ENCODE measurements at regions not wholly inside any gene's neighbourhood (a gene's known extent, or its start where the extent isn't known, plus 50 kb on each side); places are given as distances from the start of the nearest gene placed in this dataset.
"Not testable (repeated sequence)": the region's sequence is repeated elsewhere in the genome, so short reads cannot be mapped to it uniquely, and the experiment has no call there.

DNA sequence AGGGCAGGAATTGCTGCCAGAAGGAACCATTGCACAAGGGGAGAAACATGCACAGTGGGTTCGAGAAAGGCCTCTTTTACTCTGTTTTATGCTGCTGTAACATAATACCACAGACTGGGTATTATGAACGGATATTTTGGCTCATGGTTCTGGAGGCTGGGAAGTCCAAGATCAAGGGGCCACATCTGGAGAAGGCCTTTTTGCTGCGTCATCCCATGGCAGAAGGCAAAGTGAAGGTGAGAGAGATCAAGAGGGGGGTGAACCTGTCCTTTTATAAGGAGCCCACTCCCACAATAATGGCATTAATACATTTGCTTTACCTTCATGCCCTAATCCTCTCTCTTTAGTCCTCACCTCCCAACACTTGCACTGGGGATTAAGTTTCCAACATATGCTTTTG lies 136.9 kb upstream of the ALDH1B1 start:
- DNase-seq (ENCODE audit: low read depth in 3 of 3): no peak

DNA sequence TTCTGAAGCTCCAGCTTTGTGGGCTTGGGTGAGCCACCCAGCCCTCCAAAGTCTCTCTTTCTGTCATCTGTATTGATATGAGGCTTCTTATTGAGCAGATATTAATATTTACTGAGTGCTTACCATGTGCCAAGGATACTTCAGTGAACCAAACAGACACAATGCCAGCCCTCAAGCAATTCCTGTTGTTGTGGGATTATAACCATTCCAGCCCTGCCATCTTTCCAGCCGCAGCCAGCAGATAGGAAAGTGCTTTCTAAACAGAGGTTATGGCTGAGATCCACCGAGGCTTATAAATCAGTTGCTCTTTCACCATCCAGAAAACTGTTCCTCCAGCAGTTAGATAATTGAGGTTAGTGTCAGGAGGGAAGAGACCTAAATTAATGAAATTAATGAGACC lies 137.7 kb upstream of the ALDH1B1 start:
- DNase-seq (ENCODE audit: low read depth in 3 of 3): no peak

DNA sequence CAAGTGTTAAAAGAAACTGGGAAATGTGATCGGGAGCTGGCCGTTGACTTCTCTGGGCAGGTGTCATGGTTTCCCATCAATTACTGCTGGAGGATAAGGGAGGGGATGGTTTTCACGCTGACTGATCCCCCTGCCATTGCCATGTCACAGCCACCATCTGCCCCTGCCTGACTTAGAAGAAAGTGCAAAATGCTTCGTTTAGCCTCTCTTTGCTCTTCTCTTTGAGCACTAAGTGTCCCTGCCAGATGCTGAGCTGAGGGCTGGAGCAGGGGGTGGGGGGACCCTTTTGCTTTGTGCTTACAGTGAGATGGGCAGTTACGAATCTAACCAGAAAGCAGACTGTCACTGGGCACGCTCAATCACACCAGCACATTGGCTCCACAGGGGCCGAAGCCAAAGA lies 138.4 kb upstream of the ALDH1B1 start:
- no peak for DNase-seq (ENCODE audit: low read depth in 3 of 3)

DNA sequence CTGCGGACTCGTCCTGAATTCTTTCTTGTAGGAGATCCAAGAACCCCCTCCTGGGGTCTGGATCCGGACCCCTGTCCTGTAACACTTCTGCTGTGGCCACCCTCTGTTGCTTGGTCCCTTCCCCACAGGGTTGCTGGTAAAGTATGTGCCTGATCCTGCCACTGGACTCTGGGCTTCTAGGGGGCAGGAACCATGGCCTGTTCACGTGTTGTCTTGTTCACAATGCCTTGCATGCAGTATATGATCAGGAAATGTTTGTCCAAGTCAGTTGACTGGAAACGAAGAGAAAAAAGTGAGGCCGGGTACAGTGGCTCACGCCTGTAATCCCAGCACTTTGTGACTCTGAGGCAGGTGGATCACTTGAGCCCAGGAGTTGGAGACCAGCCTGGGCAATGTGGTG lies 139.3 kb upstream of the ALDH1B1 start:
- DNase-seq (ENCODE audit: low read depth in 3 of 3): no peak

DNA sequence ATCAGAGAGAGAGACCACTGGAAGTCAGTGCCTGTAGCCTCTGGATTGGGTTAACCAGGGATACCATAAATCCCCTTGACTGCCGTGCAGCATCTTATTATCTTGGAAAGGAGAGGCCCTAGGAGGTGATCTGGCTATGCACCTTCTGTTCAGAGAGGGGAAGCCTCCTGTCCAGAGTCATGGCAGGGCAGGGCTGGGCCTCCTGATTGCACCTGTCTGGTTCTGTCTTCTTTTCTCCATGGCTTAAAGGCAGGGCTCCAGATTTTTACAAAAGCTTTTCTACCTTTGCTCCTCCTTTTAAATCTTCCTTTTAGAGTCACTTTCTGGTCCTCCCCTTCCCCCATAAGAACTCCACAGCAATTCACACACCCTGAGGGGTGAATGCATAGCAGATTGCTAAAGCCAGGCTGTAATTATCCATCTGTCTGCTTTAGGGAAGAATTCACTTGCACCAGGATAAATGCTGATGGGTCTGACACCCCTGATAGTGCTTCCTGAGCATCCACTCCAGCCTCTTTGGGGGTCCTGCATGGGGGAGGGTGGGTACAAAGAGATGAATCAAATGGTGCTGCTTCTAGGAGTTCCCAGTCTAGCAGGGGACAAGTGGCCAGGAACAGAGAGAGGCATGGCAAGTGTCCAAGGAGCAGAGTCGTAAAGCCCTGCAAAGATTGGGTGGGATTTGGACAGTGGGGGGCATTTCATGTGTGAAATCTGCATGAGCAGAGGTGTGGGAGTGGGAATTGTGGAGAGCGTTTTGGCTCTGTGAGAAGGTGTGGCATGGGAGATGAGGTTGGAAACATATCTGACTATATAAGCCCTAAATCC lies 141.3 kb upstream of the ALDH1B1 start:
- DNase-seq (ENCODE audit: low read depth in 3 of 3): no peak

DNA sequence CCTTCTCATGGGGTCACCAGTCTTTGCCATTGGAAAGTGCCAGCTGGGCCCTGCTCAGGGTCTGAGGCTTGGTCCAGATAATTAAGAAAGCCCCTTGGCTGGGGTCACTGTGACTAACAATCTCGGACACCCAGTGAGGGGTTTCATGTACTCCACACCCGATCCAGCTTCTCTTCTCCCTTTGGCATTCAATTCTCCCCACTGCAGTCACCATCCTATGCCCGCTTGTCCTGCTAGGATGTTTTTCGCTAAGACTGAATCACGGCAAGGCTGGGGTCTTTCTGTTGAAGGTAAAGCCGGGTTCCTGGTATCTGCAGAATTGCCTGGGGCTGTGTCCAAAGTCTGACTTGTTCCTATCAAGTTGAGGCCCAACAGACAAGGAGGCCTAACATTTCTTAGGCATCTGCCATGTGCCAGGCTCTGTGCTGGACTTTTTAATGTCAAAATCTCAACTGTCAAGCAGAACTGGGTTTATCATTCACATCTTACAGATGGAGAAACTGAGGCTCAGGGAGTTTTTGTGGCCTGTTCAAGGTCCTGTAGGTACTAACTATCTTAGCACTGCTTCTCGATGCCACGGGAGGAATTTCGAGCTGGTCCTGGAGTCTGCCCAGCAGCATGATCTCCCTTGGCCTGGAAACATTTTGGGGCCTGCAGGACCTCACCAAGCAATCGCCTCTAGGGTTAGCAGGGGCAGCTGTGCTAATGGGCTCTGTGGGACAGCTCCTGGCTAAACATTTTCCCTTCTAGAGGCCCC lies 142.0 kb upstream of the ALDH1B1 start:
- DNase-seq (ENCODE audit: low read depth in 3 of 3): no peak

DNA sequence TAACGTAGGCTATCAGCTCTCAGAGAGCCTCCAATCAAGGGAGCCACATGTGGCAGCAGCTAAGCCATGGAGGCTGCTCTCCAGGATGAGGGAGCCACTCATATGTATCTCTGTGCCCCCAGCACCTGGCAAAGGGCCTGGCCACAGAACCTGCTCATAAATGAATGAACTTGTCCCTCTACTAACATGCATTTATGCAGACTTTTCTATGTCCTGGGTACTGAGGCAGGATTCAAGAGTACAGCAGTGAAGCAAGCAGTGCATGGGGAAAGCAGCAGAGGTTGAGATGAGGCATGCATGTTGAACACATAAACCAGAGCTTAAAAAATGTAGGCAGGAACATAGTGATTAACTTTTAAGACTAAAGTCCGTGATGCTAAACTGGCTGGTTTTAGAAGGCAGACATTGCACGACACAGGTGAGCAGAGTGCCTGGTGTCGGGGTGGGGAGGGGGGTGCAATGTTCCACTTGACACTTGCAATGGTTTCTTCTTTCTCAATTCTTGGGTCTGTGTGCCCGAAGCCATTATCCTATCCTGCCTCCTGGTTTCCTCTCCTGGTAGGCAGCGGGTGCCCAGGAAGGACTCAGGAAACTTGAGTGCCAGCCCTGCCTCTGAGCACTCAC lies 142.8 kb upstream of the ALDH1B1 start:
- DNase-seq (ENCODE audit: low read depth in 3 of 3): no peak

DNA sequence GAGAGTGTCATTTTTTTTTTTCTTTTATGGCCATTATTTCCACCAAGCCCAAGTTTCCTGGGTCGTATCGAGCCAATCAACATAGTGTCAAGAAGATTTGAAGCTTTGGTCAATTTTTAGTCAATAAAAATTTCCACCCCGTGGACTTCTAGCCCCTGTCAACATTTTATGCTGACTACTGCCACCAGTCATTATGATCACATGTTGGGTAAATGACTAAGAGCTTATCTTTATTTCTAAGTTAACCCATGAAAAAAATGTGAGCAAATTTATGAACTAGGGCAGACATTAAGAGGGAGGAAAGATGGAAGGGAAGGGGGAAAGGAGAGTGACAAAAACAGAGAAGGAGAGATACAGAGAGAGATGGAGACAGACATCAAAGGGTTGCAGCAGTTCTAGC lies 143.5 kb upstream of the ALDH1B1 start:
- no peak for DNase-seq (ENCODE audit: low read depth in 3 of 3)

DNA sequence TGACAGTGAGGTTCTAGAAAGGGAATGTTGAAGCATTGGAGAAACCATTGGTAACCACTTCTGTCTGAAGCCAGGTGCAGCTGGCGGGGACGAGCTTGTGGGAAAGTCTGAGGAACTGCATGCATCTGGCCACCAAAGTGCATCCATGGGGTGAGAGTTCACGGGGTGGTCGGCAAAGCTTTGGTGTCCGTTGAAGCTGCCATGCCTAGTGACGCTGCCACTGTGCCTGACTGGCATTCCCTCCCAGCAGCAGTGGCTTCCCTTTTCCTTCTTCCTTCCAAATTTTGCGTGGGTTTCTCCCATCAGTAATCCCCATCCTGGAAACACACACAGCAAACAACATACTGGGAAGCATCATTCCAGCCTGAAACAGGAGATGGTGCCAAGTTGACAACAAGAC lies 145.7 kb upstream of the ALDH1B1 start:
- DNase-seq (ENCODE audit: low read depth in 3 of 3): no peak

DNA sequence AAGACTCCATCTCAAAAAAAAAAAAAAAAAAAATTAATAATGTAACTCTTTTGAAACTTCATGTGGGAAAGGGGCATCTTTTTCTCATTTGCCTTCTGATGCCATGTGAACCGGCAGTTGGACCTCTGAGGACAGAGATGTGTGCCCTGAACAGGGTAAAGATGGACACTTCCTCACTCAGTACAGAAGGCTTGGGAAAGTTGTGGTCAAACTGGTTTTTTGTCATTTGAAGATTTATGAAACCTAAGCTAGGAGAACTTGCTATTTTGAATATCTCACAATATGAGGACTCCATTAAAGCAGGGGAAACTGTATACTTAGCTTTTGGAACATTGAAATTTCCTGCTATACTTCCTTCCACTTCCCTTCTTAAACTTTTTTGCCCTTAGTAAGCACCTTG lies 147.5 kb upstream of the ALDH1B1 start:
- no peak for DNase-seq (ENCODE audit: low read depth in 3 of 3)

DNA sequence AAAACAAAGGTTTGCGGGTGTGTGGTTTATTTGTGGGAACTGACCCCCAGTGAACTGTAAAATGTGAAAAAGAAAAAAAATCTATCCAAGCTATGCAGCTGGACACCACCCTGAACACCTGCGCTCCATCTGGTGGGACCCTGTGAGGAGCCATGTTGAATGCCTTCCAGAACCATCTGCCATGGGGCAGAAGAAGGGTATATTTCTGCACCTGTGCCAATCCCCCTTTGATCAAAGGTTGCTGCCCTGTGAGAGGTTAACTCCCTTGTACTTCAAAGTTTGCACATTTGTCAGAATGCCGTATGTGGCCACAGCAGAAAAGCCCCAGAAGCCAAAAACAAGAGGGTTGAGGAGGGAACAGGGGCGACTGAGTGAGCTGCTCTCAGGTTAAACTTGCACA lies 148.5 kb upstream of the ALDH1B1 start:
- no peak for DNase-seq (ENCODE audit: low read depth in 3 of 3)

DNA sequence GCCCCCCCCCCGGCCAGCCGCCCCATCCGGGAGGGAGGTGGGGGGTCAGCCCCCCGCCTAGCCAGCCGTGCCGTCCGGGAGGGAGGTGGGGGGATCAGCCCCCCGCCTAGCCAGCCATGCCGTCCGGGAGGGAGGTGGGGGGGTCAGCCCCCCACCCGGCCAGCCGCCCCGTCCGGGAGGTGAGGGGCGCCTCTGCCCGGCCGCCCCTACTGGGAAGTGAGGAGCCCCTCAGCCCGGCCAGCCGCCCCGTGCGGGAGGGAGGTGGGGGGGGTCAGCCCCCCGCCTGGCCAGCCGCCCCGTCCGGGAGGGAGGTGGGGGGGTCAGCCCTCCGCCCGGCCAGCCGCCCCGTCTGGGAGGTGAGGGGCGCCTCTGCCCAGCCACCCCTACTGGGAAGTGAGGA lies 150.4 kb upstream of the ALDH1B1 start:
- DNase-seq (ENCODE audit: low read depth in 3 of 3): not testable (repeated sequence)

DNA sequence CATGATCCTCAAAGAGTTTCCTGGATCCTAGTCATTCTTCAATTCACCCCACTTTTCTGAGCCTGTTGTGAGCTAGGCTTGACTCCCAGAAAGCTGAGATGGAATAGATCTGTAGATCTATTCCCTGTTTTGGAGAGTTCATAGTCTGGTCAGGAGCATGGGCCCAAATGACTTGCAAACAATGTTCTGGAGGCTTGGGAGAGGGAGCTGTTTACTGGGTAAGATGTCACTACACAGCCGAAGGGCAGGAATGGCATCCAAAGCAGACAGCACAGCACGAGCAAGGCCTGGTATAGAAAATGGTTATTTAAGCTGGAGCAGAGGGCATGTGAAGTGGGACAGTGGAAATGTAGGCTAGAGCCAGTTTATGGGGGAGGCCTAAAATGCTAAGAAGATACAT lies 152.5 kb upstream of the ALDH1B1 start:
- DNase-seq (ENCODE audit: low read depth in 3 of 3): no peak

DNA sequence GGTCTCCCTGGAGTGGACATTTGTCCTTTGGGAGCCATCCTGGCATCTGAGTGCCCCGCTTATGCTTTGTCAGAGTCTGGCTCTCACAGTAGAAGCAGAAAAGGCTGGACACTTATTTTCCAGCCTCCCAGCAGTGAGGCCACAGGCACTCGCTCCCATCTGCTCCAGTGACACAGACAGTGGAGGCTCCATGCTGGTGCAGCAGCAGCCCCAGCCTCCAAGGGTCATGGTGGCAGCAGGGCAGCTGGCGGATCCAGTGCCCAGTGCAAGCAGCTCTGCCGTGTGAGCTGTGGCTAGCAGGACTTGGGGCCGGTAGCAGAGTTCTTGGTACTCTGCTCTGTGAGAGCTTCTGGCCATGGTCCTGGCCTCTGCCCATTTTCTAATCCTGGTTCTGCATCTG lies 157.3 kb upstream of the ALDH1B1 start:
- DNase-seq (ENCODE audit: low read depth in 3 of 3): no peak

DNA sequence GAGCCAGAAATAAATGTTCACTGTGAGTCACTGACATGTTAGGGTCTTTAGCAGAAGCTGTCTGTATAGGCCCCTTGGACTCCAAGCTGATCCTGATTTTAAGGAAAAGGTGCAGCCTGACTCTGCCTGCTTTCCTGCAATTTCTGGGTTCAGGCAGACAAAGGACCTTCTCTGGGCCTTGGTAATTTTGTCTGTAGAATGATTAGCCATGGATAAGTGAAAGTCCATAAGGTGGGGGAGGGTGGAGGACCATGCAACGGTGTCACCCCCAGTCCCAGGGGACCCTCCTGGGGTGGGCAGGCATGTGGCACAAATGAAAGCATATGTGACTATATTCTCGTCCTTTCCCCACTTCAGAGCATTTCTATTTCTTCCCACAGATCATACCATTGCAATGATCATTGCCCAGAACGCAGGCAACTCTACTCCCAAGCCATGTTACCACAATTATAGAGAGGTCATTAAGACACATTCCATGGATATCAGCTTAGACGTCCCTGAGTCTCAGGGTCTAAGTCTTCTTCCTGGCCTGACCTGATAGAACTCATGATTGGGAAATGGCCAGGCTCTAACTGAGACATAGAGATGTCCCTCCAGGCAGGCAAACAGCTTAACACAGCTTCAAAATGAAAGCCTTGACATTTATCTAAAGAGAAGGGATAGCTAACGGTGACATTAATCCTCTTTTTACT lies 157.9 kb upstream of the ALDH1B1 start:
- no peak for DNase-seq (ENCODE audit: low read depth in 3 of 3)

DNA sequence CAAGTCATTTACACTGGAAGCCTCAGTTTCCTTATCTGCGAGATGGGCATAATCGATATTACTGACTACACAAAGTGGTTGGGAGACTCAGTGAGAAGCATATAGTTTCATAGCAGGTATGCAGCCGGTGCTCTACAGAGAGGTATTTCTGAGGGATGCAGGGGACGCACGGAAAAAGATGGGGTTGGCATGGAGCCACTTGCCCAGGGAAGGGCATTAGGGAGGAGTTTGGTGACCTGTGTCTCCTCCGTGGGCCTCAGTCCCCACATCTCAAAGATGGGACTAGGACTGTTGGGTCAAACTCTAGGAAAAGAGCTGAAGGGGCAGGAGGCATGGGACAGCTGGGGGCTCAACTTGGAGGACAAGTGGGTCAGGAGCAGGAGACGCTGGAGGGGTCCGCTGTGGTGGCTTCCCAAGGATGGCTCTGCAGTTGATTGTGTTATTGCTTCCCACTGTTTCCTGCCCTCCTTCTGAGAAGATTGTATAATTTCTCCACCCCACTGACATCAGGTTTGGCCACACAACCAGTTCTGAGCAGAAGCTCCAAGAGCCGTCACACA lies 158.6 kb upstream of the ALDH1B1 start:
- no peak for DNase-seq (ENCODE audit: low read depth in 3 of 3)

DNA sequence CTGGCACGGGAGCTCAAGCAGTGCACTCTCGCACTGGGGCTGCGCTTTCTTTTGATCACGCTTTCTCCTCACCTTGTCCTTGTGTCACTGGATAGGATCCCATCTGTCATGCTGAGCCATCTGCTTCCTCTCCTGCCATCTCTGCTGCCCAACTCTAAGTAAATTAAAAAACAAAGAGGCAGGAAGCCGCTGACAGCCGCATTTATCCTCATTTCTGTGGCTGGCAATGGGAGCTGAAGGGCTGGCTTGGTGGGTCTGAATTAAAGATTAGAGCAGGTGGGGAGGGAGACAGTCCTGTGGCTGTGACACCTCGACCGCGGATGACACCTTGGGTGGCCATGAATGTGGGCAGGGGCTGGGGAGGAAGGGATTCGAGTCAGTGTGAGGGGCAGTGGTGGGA lies 159.2 kb upstream of the ALDH1B1 start:
- DNase-seq (ENCODE audit: low read depth in 3 of 3): no peak

DNA sequence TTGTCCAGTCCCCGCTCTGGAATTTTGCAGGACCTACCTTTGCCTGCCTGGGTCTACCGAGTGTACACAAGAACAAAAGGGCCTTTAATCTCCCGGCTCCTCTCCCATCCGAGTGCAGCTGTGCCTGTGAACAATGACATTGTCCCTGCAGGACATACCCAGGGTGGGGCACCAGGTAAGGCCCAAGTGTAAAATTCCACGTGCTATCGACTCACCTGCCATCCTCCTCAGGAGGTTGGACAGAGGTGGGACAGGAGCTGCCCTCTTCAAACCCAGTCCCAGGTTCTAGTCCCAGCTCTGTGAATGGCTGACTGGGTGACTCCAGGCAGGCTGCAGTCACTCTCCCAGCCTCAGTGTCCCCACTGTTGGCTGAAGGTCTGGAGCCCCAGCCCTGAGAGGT lies 159.6 kb upstream of the ALDH1B1 start:
- no peak for DNase-seq (ENCODE audit: low read depth in 3 of 3)

DNA sequence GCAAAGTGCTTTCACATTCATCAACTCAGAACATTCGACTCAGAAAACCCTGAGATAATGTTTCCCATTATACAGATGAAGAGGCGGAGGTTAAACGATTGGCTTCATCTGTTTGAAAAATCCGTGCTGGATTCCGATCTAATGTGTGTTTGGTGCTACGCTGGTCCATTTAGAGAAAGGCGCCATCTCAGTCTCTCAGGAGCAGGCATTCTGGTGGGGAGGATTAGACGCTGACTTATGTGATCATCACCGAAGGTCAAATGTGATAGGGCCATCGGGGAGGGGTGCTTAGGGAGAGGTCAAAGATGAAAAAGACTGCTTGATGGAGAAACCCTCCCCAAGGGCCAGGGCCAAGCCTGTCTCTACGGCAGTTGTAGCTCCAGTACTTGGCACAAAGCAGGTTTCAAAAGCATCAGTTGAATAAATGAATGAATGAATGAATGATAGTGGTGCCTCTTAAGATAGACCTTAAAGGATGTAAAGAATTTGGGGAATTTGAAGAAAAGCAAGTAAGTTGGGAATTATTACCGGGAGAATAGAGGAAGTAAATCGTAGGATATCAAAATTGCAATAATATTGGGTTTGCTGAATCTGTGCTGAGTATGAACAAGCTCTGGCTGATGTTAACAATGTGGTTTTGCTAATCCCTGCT lies 160.6 kb upstream of the SHB start:
- no peak for DNase-seq (ENCODE audit: low read depth in 3 of 3)

DNA sequence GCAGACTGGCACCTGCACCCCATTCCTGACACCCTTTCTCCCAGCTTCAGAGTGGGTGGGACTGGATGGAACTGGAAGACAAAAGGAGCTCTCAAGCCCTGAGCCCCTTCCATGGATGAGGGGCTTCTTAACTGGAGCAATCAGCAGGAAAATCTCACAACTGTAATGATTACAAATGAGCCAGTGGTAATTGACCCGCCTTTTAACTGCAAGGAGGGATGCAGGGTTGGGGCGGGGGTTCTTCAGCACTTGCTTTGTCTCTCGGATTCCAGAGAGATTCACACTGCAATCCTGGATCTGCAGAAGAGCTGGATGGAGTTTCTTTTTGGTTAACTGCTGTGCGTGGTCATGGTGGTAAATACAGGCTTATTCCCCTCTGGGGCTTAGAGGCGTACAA lies 160.1 kb upstream of the SHB start:
- DNase-seq (ENCODE audit: low read depth in 3 of 3): no peak

DNA sequence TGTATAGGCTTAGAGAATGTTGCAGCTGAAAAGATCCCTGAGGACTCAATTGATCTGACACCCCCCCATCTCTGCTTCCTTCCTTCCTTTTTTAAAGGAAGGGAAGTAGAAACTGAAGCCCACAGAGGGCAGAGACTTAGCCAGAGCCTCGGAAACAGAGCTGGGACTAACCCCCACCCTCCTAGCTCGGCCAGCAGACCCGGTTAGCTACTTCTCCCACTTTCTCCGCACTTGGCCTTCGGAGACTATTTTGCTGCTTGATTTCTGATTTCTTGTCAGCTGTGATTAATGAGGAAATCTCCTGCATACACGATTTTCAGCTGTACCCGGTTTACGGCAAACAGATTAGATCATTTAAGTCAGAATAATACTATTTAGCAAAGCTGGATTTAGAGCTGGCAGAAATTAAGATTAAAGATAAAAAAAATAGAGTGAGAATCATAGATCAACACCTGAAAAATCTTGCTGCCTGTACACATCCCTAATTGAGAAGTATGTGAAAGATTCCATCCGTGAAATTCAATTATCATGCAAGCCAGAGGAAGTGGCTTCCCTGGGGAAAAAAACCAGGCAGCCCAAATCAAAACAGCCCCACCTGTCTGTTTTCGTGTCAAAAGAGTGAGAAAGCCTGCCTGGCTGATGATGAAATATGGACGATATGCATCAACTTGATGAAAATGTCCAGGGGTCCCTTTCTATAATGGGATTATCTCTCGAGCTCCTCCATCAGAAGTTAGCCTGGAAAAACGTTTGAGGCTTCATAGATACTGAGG lies 159.5 kb upstream of the SHB start:
- DNase-seq (ENCODE audit: low read depth in 3 of 3): no peak
